ENCODE measurements at regions not wholly inside any gene's neighbourhood (a gene's known extent, or its start where the extent isn't known, plus 50 kb on each side); places are given as distances from the start of the nearest gene placed in this dataset.
"Not testable (repeated sequence)": the region's sequence is repeated elsewhere in the genome, so short reads cannot be mapped to it uniquely, and the experiment has no call there.

- TF ChIP-seq POLR2A (IDR thresholded peaks at IDR 0.05) = not testable (repeated sequence)
- TF ChIP-seq, protein P1, sequence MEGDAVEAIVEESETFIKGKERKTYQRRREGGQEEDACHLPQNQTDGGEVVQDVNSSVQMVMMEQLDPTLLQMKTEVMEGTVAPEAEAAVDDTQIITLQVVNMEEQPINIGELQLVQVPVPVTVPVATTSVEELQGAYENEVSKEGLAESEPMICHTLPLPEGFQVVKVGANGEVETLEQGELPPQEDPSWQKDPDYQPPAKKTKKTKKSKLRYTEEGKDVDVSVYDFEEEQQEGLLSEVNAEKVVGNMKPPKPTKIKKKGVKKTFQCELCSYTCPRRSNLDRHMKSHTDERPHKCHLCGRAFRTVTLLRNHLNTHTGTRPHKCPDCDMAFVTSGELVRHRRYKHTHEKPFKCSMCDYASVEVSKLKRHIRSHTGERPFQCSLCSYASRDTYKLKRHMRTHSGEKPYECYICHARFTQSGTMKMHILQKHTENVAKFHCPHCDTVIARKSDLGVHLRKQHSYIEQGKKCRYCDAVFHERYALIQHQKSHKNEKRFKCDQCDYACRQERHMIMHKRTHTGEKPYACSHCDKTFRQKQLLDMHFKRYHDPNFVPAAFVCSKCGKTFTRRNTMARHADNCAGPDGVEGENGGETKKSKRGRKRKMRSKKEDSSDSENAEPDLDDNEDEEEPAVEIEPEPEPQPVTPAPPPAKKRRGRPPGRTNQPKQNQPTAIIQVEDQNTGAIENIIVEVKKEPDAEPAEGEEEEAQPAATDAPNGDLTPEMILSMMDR (IDR thresholded peaks at IDR 0.05) = not testable (repeated sequence)
Measured at GRCh38 chr16:29604631-29605549, 58.2 kb upstream of the SPN start.

Data from esophagus squamous epithelium (tissue), 4 donors.